MM.1S (cell line): ENCODE measurements at regions not wholly inside any gene's neighbourhood (a gene's known extent, or its start where the extent isn't known, plus 50 kb on each side); places are given as distances from the start of the nearest gene placed in this dataset.

Source experiments
- CTCF ChIP-seq: fragments of 300-600 bp; sonication (generic); IDR thresholded peaks from 2 replicates; pipeline ENCODE4 v1.5.1; 2016; ENCODE audit warnings: antibody characterized with exemption, low read length, mixed read lengths
- EZH2 ChIP-seq: fragments of 300-600 bp; sonication (generic); optimal IDR thresholded peaks from 2 replicates; pipeline ENCODE3; 2017; ENCODE audit warnings: low read depth, mild to moderate bottlenecking, antibody characterized with exemption, low read length, mixed read lengths
- EZH2phosphoT487 ChIP-seq: fragments of 300-600 bp; sonication (generic); IDR thresholded peaks from 2 replicates; pipeline ENCODE4 v1.6.1; 2018; ENCODE audit warnings: antibody characterized with exemption, low read length

- TF ChIP-seq CTCF (no peak), EZH2 (no peak), EZH2phosphoT487 (no peak)
Measured at GRCh38 chr20:19915111-19915798, 101.9 kb upstream of the NAA20 start.
